A673 (cell line): ENCODE measurements at regions not wholly inside any gene's neighbourhood (a gene's known extent, or its start where the extent isn't known, plus 50 kb on each side); places are given as distances from the start of the nearest gene placed in this dataset.

Source experiments
- BruUV-seq: library from RNA; stranded (reverse); fragments of 400-500 nt; replicated peaks from 2 replicates; lab custom pipeline; 2021; lab: Mats Ljungman, UMichigan
- CTCF ChIA-PET: fragments of 300-600 bp; sonication (Branson Sonifier 250); formaldehyde crosslinking; loops from one replicate; lab custom pipeline; 2022; ENCODE audit warnings: antibody characterized with exemption; lab: Charles Lee
- POLR2A ChIA-PET: fragments of 300-600 bp; sonication (Branson Sonifier 250); formaldehyde crosslinking; loops from one replicate; lab custom pipeline; 2022; ENCODE audit warnings: antibody characterized with exemption; ENCODE audit not compliant: low non-redundant PET; lab: Charles Lee
- DNase-seq: peaks from one replicate; pipeline ENCODE4 v3.0.0-alpha.2; 2015; ENCODE audit warnings: low spot score
- H3K27ac ChIP-seq: fragments of 200-600 bp; sonication (generic); 2 replicates; pipeline ENCODE4 v1.5.1; 2016; ENCODE audit warnings: mixed run types, low read depth, mild to moderate bottlenecking, mixed read lengths, antibody characterized with exemption, low read length; ENCODE audit not compliant: poor library complexity, severe bottlenecking
- H3K27me3 ChIP-seq: fragments of 200-600 bp; sonication (generic); replicated peaks from 2 replicates; pipeline ENCODE4 v1.6.1; 2017; ENCODE audit warnings: mixed run types, low read depth, mild to moderate bottlenecking, mixed read lengths, antibody characterized with exemption, low read length; ENCODE audit not compliant: insufficient read depth, poor library complexity
- H3K36me3 ChIP-seq: fragments of 200-600 bp; sonication (generic); 2 replicates; pipeline ENCODE4 v1.6.1; 2016; ENCODE audit warnings: mixed run types, mild to moderate bottlenecking, mixed read lengths, antibody characterized with exemption, low read length; ENCODE audit not compliant: insufficient read depth, poor library complexity, severe bottlenecking
- H3K4me1 ChIP-seq: fragments of 200-600 bp; sonication (generic); 2 replicates; pipeline ENCODE4 v1.6.1; 2017; ENCODE audit warnings: mixed run types, mild to moderate bottlenecking, mixed read lengths, antibody characterized with exemption, low read length; ENCODE audit not compliant: insufficient read depth, poor library complexity, severe bottlenecking
- H3K4me3 ChIP-seq: fragments of 200-600 bp; sonication (generic); 2 replicates; pipeline ENCODE4 v1.5.1; 2016; ENCODE audit warnings: low read depth, mixed run types, mild to moderate bottlenecking, mixed read lengths, low read length; ENCODE audit not compliant: poor library complexity, severe bottlenecking
- H3K9me3 ChIP-seq: fragments of 200-600 bp; sonication (generic); 2 replicates; pipeline ENCODE4 v1.6.1; 2016; ENCODE audit warnings: mixed run types, low read depth, mild to moderate bottlenecking, mixed read lengths, antibody characterized with exemption, low read length; ENCODE audit not compliant: poor library complexity, severe bottlenecking
- CTCF ChIP-seq: fragments of 300-800, 200-600 bp; sonication (generic); conservative IDR thresholded peaks from 2 replicates; pipeline ENCODE4 v1.5.1; 2017; ENCODE audit warnings: low read depth, mild to moderate bottlenecking, antibody characterized with exemption, low read length, moderate library complexity, mixed read lengths
- EZH2 ChIP-seq: fragments of 200-600 bp; sonication (generic); IDR thresholded peaks from 2 replicates; pipeline ENCODE4 v1.6.1; 2017; ENCODE audit warnings: borderline replicate concordance, low read depth, mild to moderate bottlenecking, mixed read lengths, antibody characterized with exemption, low read length; ENCODE audit not compliant: poor library complexity, severe bottlenecking
- intact Hi-C: fragments of 100-400 bp; cut with micrococcal nuclease; formaldehyde crosslinking; loops from one replicate; pipeline ENCODE4 v1.10.0; 2022; ENCODE audit not compliant: unreplicated experiment

- Histone ChIP-seq H3K27ac (no peak overlapping the region), H3K36me3 (no peaks in the 10 kb centered on the region), H3K4me3 (no peak overlapping the region), H3K9me3 (peaks cover 39% of the 10 kb centered on the region), H3K4me1 (no peaks in the 10 kb centered on the region), H3K27me3 (no peaks in the 10 kb centered on the region)
- POLR2A ChIA-PET = no interaction called here
- CTCF ChIA-PET = no interaction called here
- no peak for DNase-seq
- TF ChIP-seq EZH2 (no peak), CTCF (no peak)
- no TSS peak for BruUV-seq
- intact Hi-C loops = no loop called here
Observed at GRCh38 chr7:52465216-52465615, 570.2 kb upstream of the POM121L12 start.

GRCh38 chr7:52463341-52463740, 572.1 kb upstream of the POM121L12 start:
- intact Hi-C loops = no loop called here

DNA sequence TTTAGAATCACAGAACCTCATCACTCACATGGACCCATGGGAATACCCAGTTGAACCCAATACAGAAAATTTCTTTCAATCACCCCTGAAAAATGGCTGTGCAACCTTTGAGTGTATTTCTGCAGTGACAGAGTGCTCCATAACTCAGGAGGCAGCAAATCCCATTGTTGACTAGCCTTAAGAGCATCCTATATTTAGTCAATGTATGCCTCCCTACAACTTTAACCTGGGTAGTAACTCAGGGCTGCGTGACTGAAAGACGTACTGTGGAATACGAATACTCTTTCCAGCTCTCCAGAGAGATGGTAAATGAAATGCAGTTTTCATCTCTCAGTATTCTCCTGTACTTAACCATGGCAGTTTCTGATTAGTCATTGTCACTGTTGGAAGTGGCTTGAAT, 573.0 kb upstream of the POM121L12 start:
- no peak for DNase-seq
- H3K9me3 ChIP-seq = peaks cover 41% of the 10 kb centered on the region
- CTCF ChIA-PET = no interaction called here
- H3K27ac ChIP-seq = no peak overlapping the region
- intact Hi-C loops = no loop called here
- no peaks in the 10 kb centered on the region for H3K27me3 ChIP-seq
- no peaks in the 10 kb centered on the region for H3K36me3 ChIP-seq
- TF ChIP-seq EZH2 (no peak), CTCF (no peak)
- POLR2A ChIA-PET = no interaction called here
- no peak overlapping the region for H3K4me3 ChIP-seq
- BruUV-seq = no TSS peak
- no peaks in the 10 kb centered on the region for H3K4me1 ChIP-seq

More at GRCh38 chr7:52463341-52463740, 572.1 kb upstream of the POM121L12 start:
- Histone ChIP-seq H3K27me3 (no peaks in the 10 kb centered on the region), H3K4me1 (no peaks in the 10 kb centered on the region), H3K9me3 (peaks cover 39% of the 10 kb centered on the region), H3K36me3 (no peaks in the 10 kb centered on the region), H3K4me3 (no peak overlapping the region), H3K27ac (no peak overlapping the region)
- CTCF ChIA-PET = no interaction called here
- TF ChIP-seq CTCF (no peak), EZH2 (no peak)
- BruUV-seq = no TSS peak
- POLR2A ChIA-PET = no interaction called here
- DNase-seq = no peak
